Muscle of leg (tissue), 3 donors: ENCODE measurements at regions not wholly inside any gene's neighbourhood (a gene's known extent, or its start where the extent isn't known, plus 50 kb on each side); places are given as distances from the start of the nearest gene placed in this dataset.

Experiments used
- DNase-seq: peaks from one replicate; pipeline ENCODE4 v3.0.0; 2013
- H3K27ac ChIP-seq: one replicate; pipeline ENCODE4 v1.5.1; 2013; ENCODE audit warnings: mild to moderate bottlenecking, low read length, control low read depth
- H3K27me3 ChIP-seq: one replicate; pipeline ENCODE4 v1.6.1; 2013; ENCODE audit warnings: low read length; ENCODE audit not compliant: control insufficient read depth, insufficient read depth
- H3K36me3 ChIP-seq: one replicate; pipeline ENCODE4 v1.6.1; 2013; ENCODE audit warnings: low read length; ENCODE audit not compliant: control insufficient read depth, insufficient read depth
- H3K4me1 ChIP-seq: one replicate; pipeline ENCODE4 v1.6.1; 2013; ENCODE audit warnings: low read length; ENCODE audit not compliant: control insufficient read depth, insufficient read depth
- H3K4me3 ChIP-seq: one replicate; pipeline ENCODE4 v1.5.1; 2013; ENCODE audit warnings: low read length, control low read depth
- H3K9me3 ChIP-seq: replicated peaks from 2 replicates; pipeline ENCODE4 v1.6.1; 2013; ENCODE audit warnings: low read depth, low read length; ENCODE audit not compliant: control insufficient read depth
- WGBS: methylation state at CpG from one replicate; pipeline ENCODE4 v1.1.5; 2013; ENCODE audit warnings: missing lambda C conversion rate; ENCODE audit not compliant: insufficient coverage; 5-methylcytosine and 5-hydroxymethylcytosine counted together

GRCh38 chr12:116687888-116688287 lies 50.0 kb downstream of the SPRING1 start:
- no peaks in the 10 kb centered on the region for H3K4me1 ChIP-seq
- peak; percentile 50 for DNase-seq
- H3K36me3 ChIP-seq: no peaks in the 10 kb centered on the region
- WGBS: 64% methylated on average over 7 of the region's 11 CpGs
- H3K4me3 ChIP-seq: no peak overlapping the region
- no peaks in the 10 kb centered on the region for H3K9me3 ChIP-seq
- no peak overlapping the region for H3K27ac ChIP-seq
- peaks cover 5% of the 10 kb centered on the region for H3K27me3 ChIP-seq

- no CpG with 5 or more reads among the region's 3 CpGs for WGBS
- Histone ChIP-seq H3K27me3 (no peaks in the 10 kb centered on the region), H3K36me3 (no peaks in the 10 kb centered on the region), H3K4me1 (no peaks in the 10 kb centered on the region), H3K9me3 (no peaks in the 10 kb centered on the region), H3K27ac (no peak overlapping the region), H3K4me3 (no peak overlapping the region)
- no peak for DNase-seq
Observed at GRCh38 chr12:116684891-116685290, 53.0 kb downstream of the SPRING1 start.

GRCh38 chr12:116677202-116677661 lies 60.6 kb downstream of the SPRING1 start:
- Histone ChIP-seq H3K27me3 (no peaks in the 10 kb centered on the region), H3K4me1 (peaks cover 4% of the 10 kb centered on the region), H3K27ac (no peak overlapping the region), H3K9me3 (no peaks in the 10 kb centered on the region), H3K4me3 (no peak overlapping the region), H3K36me3 (no peaks in the 10 kb centered on the region)
- no peak for DNase-seq
- WGBS: no CpG with 5 or more reads among the region's 4 CpGs

GRCh38 chr12:116675339-116676107 lies 62.3 kb downstream of the SPRING1 start:
- Histone ChIP-seq H3K36me3 (no peaks in the 10 kb centered on the region), H3K27me3 (no peaks in the 10 kb centered on the region), H3K4me3 (no peak overlapping the region), H3K9me3 (no peaks in the 10 kb centered on the region), H3K27ac (peak overlapping the region; percentile 79), H3K4me1 (peaks cover 4% of the 10 kb centered on the region)
- 69% methylated on average over 12 of the region's 18 CpGs for WGBS
- peak; percentile 30 for DNase-seq

GRCh38 chr12:116674643-116675183 lies 63.2 kb downstream of the SPRING1 start:
- no peak for DNase-seq
- Histone ChIP-seq H3K4me3 (no peak overlapping the region), H3K27ac (no peak overlapping the region), H3K27me3 (no peaks in the 10 kb centered on the region), H3K9me3 (no peaks in the 10 kb centered on the region), H3K36me3 (no peaks in the 10 kb centered on the region), H3K4me1 (peaks cover 4% of the 10 kb centered on the region)
- no CpG with 5 or more reads among the region's 5 CpGs for WGBS

GRCh38 chr12:116673681-116674111 lies 64.2 kb downstream of the SPRING1 start:
- no peak overlapping the region for H3K27ac ChIP-seq
- no peaks in the 10 kb centered on the region for H3K36me3 ChIP-seq
- no peaks in the 10 kb centered on the region for H3K9me3 ChIP-seq
- WGBS: 59% methylated on average over 5 of the region's 8 CpGs
- DNase-seq: no peak
- peaks cover 4% of the 10 kb centered on the region for H3K4me1 ChIP-seq
- no peak overlapping the region for H3K4me3 ChIP-seq
- no peaks in the 10 kb centered on the region for H3K27me3 ChIP-seq

- Histone ChIP-seq H3K9me3 (no peaks in the 10 kb centered on the region), H3K4me1 (peaks cover 4% of the 10 kb centered on the region), H3K4me3 (no peak overlapping the region), H3K36me3 (no peaks in the 10 kb centered on the region), H3K27ac (no peak overlapping the region), H3K27me3 (no peaks in the 10 kb centered on the region)
- whole genome bisulfite sequencing: no CpG with 5 or more reads among the region's 6 CpGs
- no peak for DNase-seq
Observed at GRCh38 chr12:116672842-116673516, 64.9 kb downstream of the SPRING1 start.

GRCh38 chr12:116672010-116672409 lies 65.9 kb downstream of the SPRING1 start:
- H3K9me3 ChIP-seq: no peaks in the 10 kb centered on the region
- no peaks in the 10 kb centered on the region for H3K36me3 ChIP-seq
- 78% methylated on average over 5 of the region's 7 CpGs for WGBS
- H3K4me1 ChIP-seq: peaks cover 4% of the 10 kb centered on the region
- no peak overlapping the region for H3K27ac ChIP-seq
- no peak for DNase-seq
- no peak overlapping the region for H3K4me3 ChIP-seq
- no peaks in the 10 kb centered on the region for H3K27me3 ChIP-seq

GRCh38 chr12:116670859-116671258 lies 67.0 kb downstream of the SPRING1 start:
- no peak overlapping the region for H3K27ac ChIP-seq
- H3K36me3 ChIP-seq: no peaks in the 10 kb centered on the region
- no peak overlapping the region for H3K4me3 ChIP-seq
- no peak for DNase-seq
- H3K4me1 ChIP-seq: peaks cover 2% of the 10 kb centered on the region
- H3K27me3 ChIP-seq: no peaks in the 10 kb centered on the region
- H3K9me3 ChIP-seq: no peaks in the 10 kb centered on the region

GRCh38 chr12:116667752-116668151 lies 70.1 kb downstream of the SPRING1 start:
- Histone ChIP-seq H3K9me3 (no peaks in the 10 kb centered on the region), H3K36me3 (no peaks in the 10 kb centered on the region), H3K27ac (no peak overlapping the region), H3K4me3 (no peak overlapping the region), H3K4me1 (peaks cover 5% of the 10 kb centered on the region), H3K27me3 (no peaks in the 10 kb centered on the region)
- WGBS: 93% methylated on average over 8 of the region's 10 CpGs
- no peak for DNase-seq
